ENCODE measurements at regions not wholly inside any gene's neighbourhood (a gene's known extent, or its start where the extent isn't known, plus 50 kb on each side); places are given as distances from the start of the nearest gene placed in this dataset.

DNA sequence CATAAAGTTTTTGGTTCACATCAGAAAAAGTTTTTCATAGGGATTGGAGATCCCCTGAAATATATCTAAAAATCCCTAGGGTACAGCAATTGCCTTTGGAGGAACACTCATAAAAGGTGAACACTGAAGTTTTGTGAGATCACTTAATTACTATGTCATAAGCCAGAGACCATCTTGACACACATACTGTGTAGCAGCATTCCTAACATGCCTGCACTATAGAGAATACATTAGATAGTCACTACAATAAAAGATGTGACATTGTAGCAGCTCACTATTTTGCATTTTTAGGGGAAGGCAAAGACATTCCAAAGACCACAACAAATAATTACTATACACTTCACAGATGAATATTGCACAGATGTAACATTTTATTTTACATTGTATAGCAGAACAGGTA lies 779.9 kb downstream of the KCNT2 start:
- DNase-seq (ENCODE audit: low read depth), result no peak

- no peak for DNase-seq (ENCODE audit: low read depth)
Measured at GRCh38 chr1:195820925-195821324, 787.3 kb downstream of the KCNT2 start.

DNA sequence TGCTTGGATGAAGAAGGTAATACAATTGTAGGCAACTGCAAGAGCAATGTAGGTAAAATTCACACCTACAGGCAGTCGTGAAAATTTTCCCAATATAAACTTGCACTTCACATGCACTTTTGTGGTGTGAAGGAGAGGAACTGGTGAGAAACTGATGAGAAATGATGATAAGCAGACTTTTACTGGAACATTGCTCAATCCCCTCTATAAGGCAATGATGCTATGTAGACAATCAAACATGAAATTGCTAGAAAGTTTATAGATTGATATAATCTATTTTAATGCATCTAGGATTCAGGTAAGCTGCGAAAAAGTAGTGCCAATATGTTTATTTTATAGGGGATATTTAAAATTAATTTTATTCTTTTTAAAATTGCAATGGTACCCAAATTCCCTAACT lies 802.2 kb downstream of the KCNT2 start:
- peak; percentile 9 for DNase-seq (ENCODE audit: low read depth)

- no peak for DNase-seq (ENCODE audit: low read depth)
Measured at GRCh38 chr1:195804547-195804946, 803.7 kb downstream of the KCNT2 start.

DNA sequence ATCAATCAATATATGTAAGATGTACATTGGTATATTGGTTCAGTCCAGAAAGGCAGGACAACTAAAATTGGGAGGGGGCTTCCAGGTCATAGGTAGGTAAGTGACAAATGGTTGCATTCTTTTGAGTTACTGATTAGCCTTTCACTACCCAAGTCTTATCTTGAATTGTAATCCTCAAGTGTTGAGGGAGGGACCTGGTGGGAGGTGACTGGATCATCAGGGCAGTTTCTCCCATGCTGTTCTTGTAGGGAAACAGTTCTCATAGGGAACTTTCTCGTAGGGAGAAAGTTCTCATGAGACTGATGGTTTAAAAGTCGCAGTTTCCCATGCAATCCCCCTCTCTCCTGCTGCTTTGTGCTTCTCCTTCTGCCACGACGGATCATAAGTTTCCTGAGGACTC lies 809.2 kb downstream of the KCNT2 start:
- no peak for DNase-seq (ENCODE audit: low read depth)

GRCh38 chr1:195794225-195794624 lies 814.0 kb downstream of the KCNT2 start:
- DNase-seq (ENCODE audit: low read depth), result no peak

DNA sequence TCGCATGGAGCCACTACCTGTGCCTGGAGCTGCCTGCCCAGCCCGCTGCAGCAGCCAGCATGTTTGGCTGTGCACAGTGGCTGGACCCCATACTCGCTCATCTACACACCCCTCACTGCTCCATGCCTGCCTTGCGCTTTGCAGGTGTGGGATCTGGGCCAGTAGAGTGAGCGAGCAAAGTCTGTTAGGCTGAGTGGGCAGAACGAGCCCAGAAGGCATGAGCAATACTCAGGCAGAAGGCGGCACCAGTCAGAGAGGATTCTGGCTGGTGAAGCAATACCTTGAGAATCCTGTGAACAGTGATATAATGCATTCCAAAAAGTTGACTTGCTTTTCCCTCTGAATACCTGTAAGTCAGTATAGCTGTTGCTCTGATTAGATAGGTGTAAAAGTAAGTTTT lies 816.4 kb downstream of the KCNT2 start:
- DNase-seq (ENCODE audit: low read depth), result peak; percentile 28

- no peak for DNase-seq (ENCODE audit: low read depth)
Measured at GRCh38 chr1:195790514-195791168, 817.6 kb downstream of the KCNT2 start.

GRCh38 chr1:195789321-195789720 lies 818.9 kb downstream of the KCNT2 start:
- no peak for DNase-seq (ENCODE audit: low read depth)

DNA sequence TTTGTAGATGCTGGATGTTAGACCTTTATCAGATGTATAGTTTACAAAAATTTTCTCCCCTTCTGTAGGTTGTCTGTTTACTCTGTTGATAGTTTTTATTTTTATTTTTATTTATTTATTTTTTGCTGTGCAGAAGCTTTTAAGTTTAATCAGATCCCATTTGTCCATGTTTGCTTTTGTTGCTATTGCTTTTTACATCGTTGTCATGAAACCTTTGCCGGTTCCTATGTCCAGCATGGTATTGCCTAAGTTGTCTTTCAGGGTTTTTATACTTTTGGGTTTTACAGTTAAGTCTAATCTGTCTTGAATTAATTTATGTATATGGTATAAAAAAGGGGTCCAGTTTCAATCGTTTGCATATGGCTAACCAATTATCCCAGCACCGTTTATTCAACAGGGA lies 819.5 kb downstream of the KCNT2 start:
- DNase-seq (ENCODE audit: low read depth), result no peak

DNA sequence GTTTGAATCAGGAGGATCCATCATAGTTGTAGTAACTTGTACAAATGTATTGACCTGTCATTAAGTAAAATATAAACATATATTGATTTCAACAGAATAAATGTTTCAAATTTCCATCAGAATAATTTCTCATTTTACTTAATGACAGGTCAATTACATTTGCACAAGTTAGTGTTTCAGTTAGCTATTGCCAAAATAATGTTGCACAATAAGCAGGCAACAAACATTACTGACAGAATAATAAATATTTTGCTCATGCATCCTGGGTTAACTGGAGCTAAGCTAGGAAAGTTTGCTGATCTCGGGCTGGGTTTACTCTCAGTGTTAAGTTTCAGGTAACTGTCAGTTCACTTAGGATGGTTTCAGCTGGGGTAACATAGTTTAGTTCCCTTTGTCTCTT lies 822.4 kb downstream of the KCNT2 start:
- DNase-seq (ENCODE audit: low read depth), result no peak

DNA sequence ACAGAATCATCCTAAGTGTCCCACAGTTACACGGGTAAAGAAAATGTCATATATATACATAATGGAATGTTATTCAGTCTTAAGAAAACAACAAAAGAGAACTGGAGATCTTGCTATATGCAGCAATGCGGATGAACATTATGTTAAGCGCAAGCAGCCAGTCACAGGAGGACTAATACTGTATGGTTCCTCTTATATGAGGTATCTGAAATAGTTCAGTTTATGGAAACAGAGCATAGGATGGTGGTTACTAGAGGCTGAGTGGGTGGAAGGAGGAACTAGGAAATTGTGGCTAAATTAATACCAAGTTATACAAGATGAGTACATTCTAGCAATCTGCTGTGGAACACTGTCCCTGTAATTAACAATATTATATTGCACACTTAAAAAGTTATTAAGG lies 834.3 kb downstream of the KCNT2 start:
- DNase-seq (ENCODE audit: low read depth), result no peak

DNA sequence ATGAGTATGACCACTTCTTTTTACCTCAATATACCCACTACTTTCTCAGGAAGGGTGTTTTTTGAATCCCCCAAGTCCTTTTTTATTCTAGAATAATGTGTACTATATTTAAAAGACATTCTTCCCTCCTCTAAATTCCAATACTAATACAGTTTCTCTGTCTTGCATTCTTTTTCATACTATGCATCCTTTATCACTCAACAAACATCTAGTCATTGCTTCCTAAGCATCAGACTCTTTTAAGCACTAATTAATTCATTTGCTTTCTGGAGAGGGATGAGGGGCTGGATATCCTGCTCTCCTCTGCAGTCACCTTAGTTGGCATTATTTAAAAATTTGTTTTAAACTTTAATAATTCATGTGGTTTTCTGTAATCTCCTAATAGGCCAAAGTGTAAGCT lies 838.8 kb downstream of the KCNT2 start:
- DNase-seq (ENCODE audit: low read depth), result no peak

DNA sequence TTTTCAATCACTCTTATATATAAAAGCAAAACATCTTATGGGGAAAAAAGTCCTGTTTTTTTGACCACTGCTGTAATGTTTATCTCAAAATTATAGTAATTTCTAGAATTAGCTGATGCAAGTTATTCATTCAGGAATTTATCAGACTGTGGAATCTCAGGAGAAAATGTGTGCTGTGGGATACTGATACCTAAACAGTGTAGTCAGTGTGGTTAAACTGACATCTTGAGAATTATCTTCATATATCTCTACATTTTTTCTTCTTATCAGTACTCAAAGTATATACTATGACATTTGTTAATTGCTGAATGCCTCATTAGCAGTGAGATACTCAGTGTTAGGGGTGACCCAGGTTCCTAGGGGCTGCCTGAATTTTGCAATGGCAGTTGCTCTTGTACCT lies 839.3 kb downstream of the KCNT2 start:
- peak; percentile 33 for DNase-seq (ENCODE audit: low read depth)

DNA sequence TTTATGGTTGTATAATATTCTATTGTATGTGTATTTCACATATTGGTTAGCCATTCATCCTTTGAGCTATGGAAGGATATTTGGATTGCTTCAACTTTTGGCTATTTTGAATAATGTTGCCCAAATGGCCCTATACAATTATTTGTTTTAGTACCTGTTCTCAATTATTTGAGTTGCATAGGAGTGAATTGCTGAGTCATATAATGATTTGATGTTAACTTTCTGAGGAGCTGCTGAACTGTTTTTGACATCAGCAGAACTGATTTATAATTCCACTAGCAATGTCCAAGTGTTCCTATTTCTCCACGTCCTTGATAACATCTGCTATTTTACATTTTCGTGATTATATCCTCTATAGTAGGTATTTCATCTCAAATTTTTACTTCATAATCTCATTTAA lies 839.9 kb downstream of the KCNT2 start:
- no peak for DNase-seq (ENCODE audit: low read depth)

GRCh38 chr1:195766709-195767108 lies 841.5 kb downstream of the KCNT2 start:
- DNase-seq (ENCODE audit: low read depth), result peak; percentile 14

- no peak for DNase-seq (ENCODE audit: low read depth)
Measured at GRCh38 chr1:195765099-195765498, 843.1 kb downstream of the KCNT2 start.

DNA sequence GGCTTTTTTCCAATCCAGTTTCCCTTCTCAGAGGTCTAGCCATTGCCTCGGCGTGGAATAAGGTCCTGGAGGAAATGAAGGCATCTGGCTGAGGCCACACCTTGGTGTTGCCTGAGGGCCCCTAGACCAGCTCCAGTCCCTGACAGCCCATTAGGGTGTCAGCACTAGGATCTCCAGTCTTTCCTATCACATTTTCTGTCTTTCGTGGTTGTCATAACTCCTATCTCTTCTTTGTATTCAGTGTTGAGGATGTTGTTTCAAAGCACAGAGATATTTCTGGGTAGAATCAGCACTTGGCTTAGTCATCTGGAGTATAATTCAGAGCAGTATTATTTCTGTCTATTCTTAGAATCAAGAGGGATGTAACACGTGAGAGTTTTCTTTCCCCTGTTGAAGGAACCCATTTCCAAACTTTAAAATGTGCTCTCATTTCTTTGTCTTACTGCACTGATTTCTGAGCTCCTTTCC lies 844.3 kb downstream of the KCNT2 start:
- no peak for DNase-seq (ENCODE audit: low read depth)

GRCh38 chr1:195763146-195763906 lies 844.9 kb downstream of the KCNT2 start:
- no peak for DNase-seq (ENCODE audit: low read depth)

DNA sequence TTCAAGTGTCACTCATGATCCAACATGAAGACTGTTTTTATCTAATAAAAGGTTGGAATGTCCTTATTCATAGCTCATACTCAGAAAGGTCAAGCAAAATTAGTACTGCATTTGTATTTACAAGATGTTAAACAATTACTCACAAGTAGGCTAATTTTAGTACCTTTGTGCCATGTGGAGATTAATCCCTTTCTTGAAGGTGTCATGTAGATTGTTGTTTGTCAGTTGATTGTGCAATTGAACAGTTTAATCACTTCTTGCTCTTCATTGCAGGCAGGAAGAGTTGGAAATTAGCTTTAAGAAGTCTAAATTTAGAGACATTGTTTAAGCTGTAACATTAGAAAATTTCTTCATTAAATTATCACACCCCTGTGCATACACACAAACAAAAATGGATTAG lies 847.1 kb downstream of the KCNT2 start:
- peak; percentile 15 for DNase-seq (ENCODE audit: low read depth)

- no peak for DNase-seq (ENCODE audit: low read depth)
Measured at GRCh38 chr1:195756109-195756508, 852.1 kb downstream of the KCNT2 start.

DNA sequence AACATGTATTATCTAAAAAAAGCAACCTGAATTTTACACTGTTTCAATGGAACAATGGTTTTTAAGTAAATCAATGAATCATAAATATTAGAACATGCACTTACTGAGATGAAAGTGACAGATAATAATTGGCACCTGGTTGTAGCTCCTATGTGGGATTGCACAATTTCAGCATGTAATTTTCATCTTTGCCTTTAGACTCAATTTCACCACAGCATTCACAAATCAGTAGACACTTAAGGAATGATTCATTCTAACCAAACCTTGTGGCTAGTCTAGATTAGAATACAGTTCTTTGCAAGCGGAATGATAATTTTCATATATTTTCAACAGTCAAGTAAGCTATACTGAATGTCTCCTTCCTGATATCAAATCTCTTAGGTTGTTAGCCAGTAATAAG lies 853.4 kb downstream of the KCNT2 start:
- DNase-seq (ENCODE audit: low read depth), result peak; percentile 82

GRCh38 chr1:195754303-195754702 lies 853.9 kb downstream of the KCNT2 start:
- peak; percentile 67 for DNase-seq (ENCODE audit: low read depth)

GRCh38 chr1:195748969-195749368 lies 859.3 kb downstream of the KCNT2 start:
- no peak for DNase-seq (ENCODE audit: low read depth)
